ENCODE measurements at regions not wholly inside any gene's neighbourhood (a gene's known extent, or its start where the extent isn't known, plus 50 kb on each side); places are given as distances from the start of the nearest gene placed in this dataset.

DNA sequence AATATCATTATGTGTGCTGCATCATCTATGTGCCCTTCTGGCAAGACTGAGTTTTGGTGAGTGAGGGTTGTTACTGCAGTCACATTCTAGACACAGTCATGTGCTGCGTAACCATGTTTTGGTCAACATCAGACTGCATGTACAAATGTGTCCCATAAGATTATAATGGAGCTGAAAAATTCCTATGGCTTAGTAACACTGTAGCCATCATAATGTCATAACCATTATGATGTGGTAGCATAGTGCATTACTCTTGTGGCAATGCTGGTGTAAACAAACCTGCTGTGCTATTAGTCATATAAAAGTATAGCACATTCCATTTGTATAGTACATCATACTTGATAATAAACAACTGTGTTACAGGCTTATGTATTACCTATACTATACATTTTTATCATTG, 198.1 kb upstream of the NUDT6 start:
- Histone ChIP-seq H3K27me3 (ENCODE audit: control insufficient read depth in 1 of 2, insufficient read depth in 2 of 2, low read length in 2 of 2) (no peaks in the 10 kb centered on the region), H3K9me3 (ENCODE audit: control insufficient read depth in 1 of 2, insufficient read depth in 1 of 2, low read length in 2 of 2) (no peaks in the 10 kb centered on the region), H3K4me3 (ENCODE audit: low read length) (no peak overlapping the region), H3K27ac (ENCODE audit: low read depth in 1 of 2, low read length in 2 of 2) (no peak overlapping the region), H3K36me3 (ENCODE audit: insufficient read depth, low read length) (no peaks in the 10 kb centered on the region), H3K4me1 (ENCODE audit: insufficient read depth, low read length) (no peaks in the 10 kb centered on the region)
- Mint-ChIP-seq H3K9me3 (no peaks in the 10 kb centered on the region), H3K27me3 (no peaks in the 10 kb centered on the region), H3K4me3 (no peak overlapping the region), H3K4me1 (ENCODE audit: low read depth) (no peaks in the 10 kb centered on the region), H3K36me3 (ENCODE audit: low read depth) (peaks cover 25% of the 10 kb centered on the region), H3K27ac (no peak overlapping the region)
- POLR2A ChIA-PET, result no interaction called here
- intact Hi-C loops (cut with DNase I, micrococcal nuclease), result no loop called here
- CTCF ChIA-PET, result no interaction called here
- DNase-seq (no peak), ATAC-seq (ENCODE audit: poor library complexity) (no peak)
- TF ChIP-seq, protein P1, sequence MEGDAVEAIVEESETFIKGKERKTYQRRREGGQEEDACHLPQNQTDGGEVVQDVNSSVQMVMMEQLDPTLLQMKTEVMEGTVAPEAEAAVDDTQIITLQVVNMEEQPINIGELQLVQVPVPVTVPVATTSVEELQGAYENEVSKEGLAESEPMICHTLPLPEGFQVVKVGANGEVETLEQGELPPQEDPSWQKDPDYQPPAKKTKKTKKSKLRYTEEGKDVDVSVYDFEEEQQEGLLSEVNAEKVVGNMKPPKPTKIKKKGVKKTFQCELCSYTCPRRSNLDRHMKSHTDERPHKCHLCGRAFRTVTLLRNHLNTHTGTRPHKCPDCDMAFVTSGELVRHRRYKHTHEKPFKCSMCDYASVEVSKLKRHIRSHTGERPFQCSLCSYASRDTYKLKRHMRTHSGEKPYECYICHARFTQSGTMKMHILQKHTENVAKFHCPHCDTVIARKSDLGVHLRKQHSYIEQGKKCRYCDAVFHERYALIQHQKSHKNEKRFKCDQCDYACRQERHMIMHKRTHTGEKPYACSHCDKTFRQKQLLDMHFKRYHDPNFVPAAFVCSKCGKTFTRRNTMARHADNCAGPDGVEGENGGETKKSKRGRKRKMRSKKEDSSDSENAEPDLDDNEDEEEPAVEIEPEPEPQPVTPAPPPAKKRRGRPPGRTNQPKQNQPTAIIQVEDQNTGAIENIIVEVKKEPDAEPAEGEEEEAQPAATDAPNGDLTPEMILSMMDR (IDR thresholded peaks at IDR 0.05), result no peak

DNA sequence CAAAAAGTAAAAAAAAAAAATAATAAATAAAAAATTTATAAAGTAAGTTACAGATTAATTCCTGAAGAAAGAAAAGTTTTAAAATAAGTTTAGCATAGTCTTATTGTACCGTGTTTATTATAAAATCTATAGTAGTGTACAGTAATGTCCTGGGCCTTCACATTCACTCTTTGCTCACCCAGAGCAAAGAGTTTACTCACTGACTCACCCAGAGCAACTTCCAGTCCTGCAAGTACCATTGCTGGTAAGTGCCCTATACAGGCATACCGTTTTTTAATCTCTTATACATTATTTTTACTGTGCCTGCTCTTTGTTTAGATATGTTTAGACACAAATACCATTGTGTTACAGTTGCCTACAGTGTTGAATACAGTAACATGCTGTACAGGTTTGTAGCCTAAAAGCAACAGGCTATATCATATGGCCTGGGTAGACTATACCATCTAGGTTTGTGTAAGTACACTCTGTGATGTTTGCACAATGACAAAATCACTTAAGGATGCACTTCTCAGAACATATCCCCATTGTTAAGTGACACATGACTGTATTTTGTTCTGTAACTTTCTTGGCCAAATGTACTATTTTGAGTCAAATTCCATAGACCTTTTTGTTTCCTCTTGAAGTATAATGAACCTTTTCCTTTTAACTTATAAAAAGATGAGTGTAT, 199.0 kb upstream of the NUDT6 start:
- ChIA-PET POLR2A (no interaction called here), CTCF (interaction anchor here (0.6 kb wide), 1 partner anchor 1229 kb away, joined by 3 read pairs; no protein-coding TSS in a partner anchor)
- intact Hi-C loops (cut with DNase I, micrococcal nuclease), result no loop called here
- Histone ChIP-seq H3K4me3 (ENCODE audit: low read length) (no peak overlapping the region), H3K27ac (ENCODE audit: low read depth in 1 of 2, low read length in 2 of 2) (no peak overlapping the region), H3K36me3 (ENCODE audit: insufficient read depth, low read length) (no peaks in the 10 kb centered on the region), H3K27me3 (ENCODE audit: control insufficient read depth in 1 of 2, insufficient read depth in 2 of 2, low read length in 2 of 2) (no peaks in the 10 kb centered on the region), H3K9me3 (ENCODE audit: control insufficient read depth in 1 of 2, insufficient read depth in 1 of 2, low read length in 2 of 2) (no peaks in the 10 kb centered on the region), H3K4me1 (ENCODE audit: insufficient read depth, low read length) (no peaks in the 10 kb centered on the region)
- peaks cover 34% of the 10 kb centered on the region for H3K36me3 Mint-ChIP-seq (ENCODE audit: low read depth)
- no peak overlapping the region for H3K4me3 Mint-ChIP-seq
- ATAC-seq (ENCODE audit: poor library complexity), result no peak
- H3K27me3 Mint-ChIP-seq, result no peaks in the 10 kb centered on the region
- H3K4me1 Mint-ChIP-seq (ENCODE audit: low read depth), result no peaks in the 10 kb centered on the region
- no peak for DNase-seq
- no peak overlapping the region for H3K27ac Mint-ChIP-seq
- no peaks in the 10 kb centered on the region for H3K9me3 Mint-ChIP-seq
- TF ChIP-seq, protein P1 (IDR thresholded peaks at IDR 0.05), result no peak

DNA sequence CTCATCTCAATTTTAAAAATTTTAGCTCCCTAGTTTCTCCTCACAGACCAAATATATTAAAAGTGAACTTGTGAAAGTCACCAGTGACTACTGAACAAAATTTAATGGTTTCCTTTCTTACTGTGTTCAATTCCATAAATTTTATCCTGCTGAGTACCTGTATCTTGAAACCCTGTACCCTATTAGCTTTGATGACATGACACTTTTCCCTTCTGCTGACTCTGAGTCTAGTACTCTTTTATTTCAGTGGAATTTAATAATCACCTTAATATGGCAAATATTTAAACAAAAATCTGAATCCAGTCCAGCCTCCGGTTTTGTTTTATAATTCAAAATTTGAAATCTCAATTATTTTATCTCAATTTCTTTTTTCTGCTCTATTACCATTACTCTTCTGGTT, 203.1 kb upstream of the NUDT6 start:
- no peaks in the 10 kb centered on the region for H3K27me3 ChIP-seq (ENCODE audit: control insufficient read depth in 1 of 2, insufficient read depth in 2 of 2, low read length in 2 of 2)
- CTCF ChIA-PET, result interaction anchor here (0.9 kb wide), 1 partner anchor 9 kb away, joined by 3 read pairs; no protein-coding TSS in a partner anchor
- POLR2A ChIA-PET, result no interaction called here
- ATAC-seq (ENCODE audit: poor library complexity) (no peak), DNase-seq (no peak)
- Mint-ChIP-seq H3K4me3 (no peak overlapping the region), H3K27me3 (no peaks in the 10 kb centered on the region), H3K9me3 (no peaks in the 10 kb centered on the region), H3K27ac (no peak overlapping the region), H3K4me1 (ENCODE audit: low read depth) (no peaks in the 10 kb centered on the region), H3K36me3 (ENCODE audit: low read depth) (peaks cover 32% of the 10 kb centered on the region)
- TF ChIP-seq, protein P1 (IDR thresholded peaks at IDR 0.05), result no peak
- H3K9me3 ChIP-seq (ENCODE audit: control insufficient read depth in 1 of 2, insufficient read depth in 1 of 2, low read length in 2 of 2), result no peaks in the 10 kb centered on the region
- intact Hi-C loops (cut with DNase I, micrococcal nuclease), result no loop called here
- H3K36me3 ChIP-seq (ENCODE audit: insufficient read depth, low read length), result no peaks in the 10 kb centered on the region
- no peak overlapping the region for H3K4me3 ChIP-seq (ENCODE audit: low read length)
- no peak overlapping the region for H3K27ac ChIP-seq (ENCODE audit: low read depth in 1 of 2, low read length in 2 of 2)
- no peaks in the 10 kb centered on the region for H3K4me1 ChIP-seq (ENCODE audit: insufficient read depth, low read length)
